ENCODE measurements at regions not wholly inside any gene's neighbourhood (a gene's known extent, or its start where the extent isn't known, plus 50 kb on each side); places are given as distances from the start of the nearest gene placed in this dataset.

DNA sequence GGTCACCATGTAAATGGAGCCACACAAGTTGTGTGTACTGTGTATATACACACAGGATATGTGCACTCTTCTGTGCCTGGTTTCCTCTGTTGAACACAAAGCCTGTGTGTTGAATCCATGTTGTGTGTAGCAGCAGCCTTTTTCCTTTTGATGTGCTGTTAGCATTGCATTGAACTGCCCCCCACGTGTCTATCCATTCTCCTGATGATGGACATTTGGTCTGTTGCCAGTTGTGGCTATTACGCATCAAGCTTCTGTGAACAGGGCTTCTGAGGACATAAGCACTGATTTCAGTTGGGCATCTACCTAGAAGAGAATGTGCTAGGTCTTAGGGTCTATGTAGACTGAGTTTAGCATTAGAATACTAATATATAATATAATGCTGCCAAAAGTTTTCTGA is 77.4 kb downstream of the LSM3 start:
- Mint-ChIP-seq H3K36me3 (ENCODE audit: insufficient read depth in 1 of 3, low read depth in 3 of 3) (no peaks in the 10 kb centered on the region), H3K27me3 (ENCODE audit: low read depth) (peaks cover 9% of the 10 kb centered on the region), H3K4me1 (peaks cover 10 to 13% of the 10 kb centered on the region in 2 experiments), H3K4me3 (no peak overlapping the region), H3K27ac (no peak overlapping the region), H3K9me3 (no peaks in the 10 kb centered on the region)
- H4K8ac ChIP-seq (replicated peaks; ENCODE audit: insufficient read length, low read depth, low read length): no peak overlapping the region
- H2BK20ac ChIP-seq (ENCODE audit: low read depth, low read length, poor library complexity, severe bottlenecking): no peak overlapping the region
- no peak overlapping the region for H3K9ac ChIP-seq (ENCODE audit: extremely low read depth, insufficient read length, low read length)
- H2AFZ ChIP-seq (ENCODE audit: low read length): no peak overlapping the region
- no peaks in the 10 kb centered on the region for H3K4me1 ChIP-seq (ENCODE audit: insufficient read depth, low read length)
- H3K79me1 ChIP-seq (ENCODE audit: insufficient read depth, low read depth, low read length, poor library complexity, severe bottlenecking): no peaks in the 10 kb centered on the region
- H3K23me2 ChIP-seq (ENCODE audit: insufficient read length, low read depth, low read length, poor library complexity, severe bottlenecking): no peaks in the 10 kb centered on the region
- H3K18ac ChIP-seq (ENCODE audit: insufficient read length, low read depth, low read length): no peak overlapping the region
- H4K5ac ChIP-seq (ENCODE audit: insufficient read length, low read depth, low read length): no peak overlapping the region
- H3K27ac ChIP-seq (ENCODE audit: insufficient read length, low read depth, low read length): no peak overlapping the region
- no peaks in the 10 kb centered on the region for H4K20me1 ChIP-seq (ENCODE audit: control insufficient read depth, insufficient read depth, insufficient read length)
- no peak overlapping the region for H3K4ac ChIP-seq (ENCODE audit: low read depth, low read length)
- no peak overlapping the region for H2BK15ac ChIP-seq (ENCODE audit: low read depth, low read length)
- TF ChIP-seq, protein P1, sequence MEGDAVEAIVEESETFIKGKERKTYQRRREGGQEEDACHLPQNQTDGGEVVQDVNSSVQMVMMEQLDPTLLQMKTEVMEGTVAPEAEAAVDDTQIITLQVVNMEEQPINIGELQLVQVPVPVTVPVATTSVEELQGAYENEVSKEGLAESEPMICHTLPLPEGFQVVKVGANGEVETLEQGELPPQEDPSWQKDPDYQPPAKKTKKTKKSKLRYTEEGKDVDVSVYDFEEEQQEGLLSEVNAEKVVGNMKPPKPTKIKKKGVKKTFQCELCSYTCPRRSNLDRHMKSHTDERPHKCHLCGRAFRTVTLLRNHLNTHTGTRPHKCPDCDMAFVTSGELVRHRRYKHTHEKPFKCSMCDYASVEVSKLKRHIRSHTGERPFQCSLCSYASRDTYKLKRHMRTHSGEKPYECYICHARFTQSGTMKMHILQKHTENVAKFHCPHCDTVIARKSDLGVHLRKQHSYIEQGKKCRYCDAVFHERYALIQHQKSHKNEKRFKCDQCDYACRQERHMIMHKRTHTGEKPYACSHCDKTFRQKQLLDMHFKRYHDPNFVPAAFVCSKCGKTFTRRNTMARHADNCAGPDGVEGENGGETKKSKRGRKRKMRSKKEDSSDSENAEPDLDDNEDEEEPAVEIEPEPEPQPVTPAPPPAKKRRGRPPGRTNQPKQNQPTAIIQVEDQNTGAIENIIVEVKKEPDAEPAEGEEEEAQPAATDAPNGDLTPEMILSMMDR (conservative IDR thresholded peaks at IDR 0.05): no peak
- H3K14ac ChIP-seq (ENCODE audit: insufficient read depth, low read length): no peak overlapping the region
- WGBS (ENCODE audit: extremely low coverage, insufficient read length, low lambda C conversion rate): no CpG with 5 or more reads among the region's 2 CpGs
- H3T11ph ChIP-seq (ENCODE audit: low read length): no peak overlapping the region
- H2BK120ac ChIP-seq (ENCODE audit: low read depth, low read length, poor library complexity, severe bottlenecking): no peak overlapping the region
- no peak overlapping the region for H2BK5ac ChIP-seq (ENCODE audit: insufficient read length, low read length)
- H3K23ac ChIP-seq (ENCODE audit: insufficient read length, low read depth, low read length): no peak overlapping the region
- DNase-seq: no peak
- no peaks in the 10 kb centered on the region for H3K9me3 ChIP-seq (ENCODE audit: control insufficient read depth, low read depth, low read length)
- 0 out of 2 replicates have a peak, but pooled peaks cover 3% of the 10 kb centered on the region for H3K27me3 ChIP-seq (ENCODE audit: insufficient read depth, low read length)
- H2AK5ac ChIP-seq (ENCODE audit: insufficient read length, low read length): no peak overlapping the region
- H4K91ac ChIP-seq (ENCODE audit: insufficient read length, low read depth, low read length): no peak overlapping the region
- no peaks in the 10 kb centered on the region for H3K79me2 ChIP-seq (ENCODE audit: insufficient read depth, low read length)
- no peak overlapping the region for H3K4me2 ChIP-seq (ENCODE audit: insufficient read depth, insufficient read length, low read length)
- no peak overlapping the region for H2BK12ac ChIP-seq (ENCODE audit: insufficient read length, low read depth, low read length)
- no peak overlapping the region for H3K56ac ChIP-seq (ENCODE audit: insufficient read length, low read depth, low read length)
